ENCODE measurements at regions not wholly inside any gene's neighbourhood (a gene's known extent, or its start where the extent isn't known, plus 50 kb on each side); places are given as distances from the start of the nearest gene placed in this dataset.

GRCh38 chr6:155580904-155581303 lies 125.3 kb upstream of the NOX3 start:
- H3K56ac ChIP-seq (ENCODE audit: extremely low read depth, insufficient read depth, low read length), result no peak overlapping the region
- ATAC-seq (ENCODE audit: low read depth) (no peak), DNase-seq (no peak)
- no peak overlapping the region for H3K9ac ChIP-seq (ENCODE audit: low read depth, low read length)
- no peak overlapping the region for H2AK9ac ChIP-seq (replicated peaks; ENCODE audit: low read depth, low read length, poor library complexity)
- no peak overlapping the region for H2BK15ac ChIP-seq (ENCODE audit: low read depth, low read length)
- H2BK20ac ChIP-seq (ENCODE audit: low read depth, low read length), result no peak overlapping the region
- in situ Hi-C loops (cut with MboI; ENCODE audit: low sequenced_read_pairs) (no loop called here), dilution Hi-C loops (cut with HindIII; ENCODE audit: low sequenced_read_pairs, unreplicated experiment) (no loop called here), intact Hi-C loops (cut with micrococcal nuclease) (no loop called here)
- H3K36me3 ChIP-seq (ENCODE audit: control insufficient read depth, insufficient read depth, low read length), result no peaks in the 10 kb centered on the region
- no peaks in the 10 kb centered on the region for H3K4me1 ChIP-seq (ENCODE audit: control insufficient read depth, insufficient read depth, low read length)
- no CpG with 5 or more reads among the region's 2 CpGs for WGBS, 2 experiments (ENCODE audit: extremely low coverage in 2 of 2, insufficient read length in 1 of 2)
- no peaks in the 10 kb centered on the region for H3K79me1 ChIP-seq (ENCODE audit: low read depth in 1 of 2, low read length in 2 of 2)
- no TSS peak for BruUV-seq (replicated peaks)
- H2BK5ac ChIP-seq (ENCODE audit: low read depth, low read length, poor library complexity, severe bottlenecking), result no peak overlapping the region
- H4K5ac ChIP-seq (ENCODE audit: low read depth, low read length), result no peak overlapping the region
- POLR2A ChIA-PET (ENCODE audit: unreplicated experiment), result no interaction called here
- H2BK120ac ChIP-seq (ENCODE audit: low read depth, low read length), result no peak overlapping the region
- H3K9me1 ChIP-seq (ENCODE audit: insufficient read depth, low read length), result no peaks in the 10 kb centered on the region
- H2AK5ac ChIP-seq (ENCODE audit: low read depth, low read length), result no peak overlapping the region
- no peak overlapping the region for H3K4me3 ChIP-seq (ENCODE audit: insufficient read depth, low read depth, low read length)
- no peaks in the 10 kb centered on the region for H4K20me1 ChIP-seq (ENCODE audit: insufficient read depth, low read length)
- no peak overlapping the region for H3K4me2 ChIP-seq (ENCODE audit: low read depth, low read length)
- H2AFZ ChIP-seq (replicated peaks; ENCODE audit: low read length, poor library complexity), result no peak overlapping the region
- H3K4ac ChIP-seq (ENCODE audit: low read depth, low read length), result no peak overlapping the region
- no peak overlapping the region for H3K18ac ChIP-seq (ENCODE audit: low read depth, low read length)
- H3K27ac ChIP-seq (ENCODE audit: insufficient read depth, low read length), result no peak overlapping the region
- no peak for TF ChIP-seq SMC3 (IDR thresholded peaks at IDR 0.05; ENCODE audit: low read depth, low read length)
- TF ChIP-seq, protein P1, sequence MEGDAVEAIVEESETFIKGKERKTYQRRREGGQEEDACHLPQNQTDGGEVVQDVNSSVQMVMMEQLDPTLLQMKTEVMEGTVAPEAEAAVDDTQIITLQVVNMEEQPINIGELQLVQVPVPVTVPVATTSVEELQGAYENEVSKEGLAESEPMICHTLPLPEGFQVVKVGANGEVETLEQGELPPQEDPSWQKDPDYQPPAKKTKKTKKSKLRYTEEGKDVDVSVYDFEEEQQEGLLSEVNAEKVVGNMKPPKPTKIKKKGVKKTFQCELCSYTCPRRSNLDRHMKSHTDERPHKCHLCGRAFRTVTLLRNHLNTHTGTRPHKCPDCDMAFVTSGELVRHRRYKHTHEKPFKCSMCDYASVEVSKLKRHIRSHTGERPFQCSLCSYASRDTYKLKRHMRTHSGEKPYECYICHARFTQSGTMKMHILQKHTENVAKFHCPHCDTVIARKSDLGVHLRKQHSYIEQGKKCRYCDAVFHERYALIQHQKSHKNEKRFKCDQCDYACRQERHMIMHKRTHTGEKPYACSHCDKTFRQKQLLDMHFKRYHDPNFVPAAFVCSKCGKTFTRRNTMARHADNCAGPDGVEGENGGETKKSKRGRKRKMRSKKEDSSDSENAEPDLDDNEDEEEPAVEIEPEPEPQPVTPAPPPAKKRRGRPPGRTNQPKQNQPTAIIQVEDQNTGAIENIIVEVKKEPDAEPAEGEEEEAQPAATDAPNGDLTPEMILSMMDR (conservative IDR thresholded peaks at IDR 0.05; ENCODE audit: low read depth, low read length), result 0 out of 2 replicates have a peak, but pooled peaks have one; percentile 4
- no peaks in the 10 kb centered on the region for H3K27me3 ChIP-seq (ENCODE audit: control insufficient read depth, insufficient read depth, low read length)
- CTCF ChIA-PET, result interaction anchor here (0.9 to 1.1 kb wide), 2 partner anchors 11 to 12 kb away, joined by 3 read pairs; no protein-coding TSS in a partner anchor
- no peaks in the 10 kb centered on the region for H3K9me3 ChIP-seq (ENCODE audit: control insufficient read depth, insufficient read depth, low read length)
- no peak overlapping the region for H4K91ac ChIP-seq (ENCODE audit: insufficient read depth, low read depth, low read length)
- H3K23ac ChIP-seq (ENCODE audit: low read depth, low read length), result no peak overlapping the region
- H3K14ac ChIP-seq (replicated peaks; ENCODE audit: low read depth, low read length), result no peak overlapping the region
- no peak overlapping the region for H4K8ac ChIP-seq (ENCODE audit: low read depth in 2 of 2, low read length in 2 of 2)
